ENCODE measurements at regions not wholly inside any gene's neighbourhood (a gene's known extent, or its start where the extent isn't known, plus 50 kb on each side); places are given as distances from the start of the nearest gene placed in this dataset.
"Not testable (repeated sequence)": the region's sequence is repeated elsewhere in the genome, so short reads cannot be mapped to it uniquely, and the experiment has no call there.

- no peak for DNase-seq
These were observed 169.8 kb downstream of the LRIG3 start for GRCh38 chr12:58750484-58750883.

GRCh38 chr12:58757422-58757821, 162.9 kb downstream of the LRIG3 start:
- no peak for DNase-seq

- DNase-seq: not testable (repeated sequence)
These were observed 160.6 kb downstream of the LRIG3 start for GRCh38 chr12:58759745-58760144.

GRCh38 chr12:58761308-58761707, 159.0 kb downstream of the LRIG3 start:
- DNase-seq: no peak

- DNase-seq: no peak
These were observed 156.0 kb downstream of the LRIG3 start for GRCh38 chr12:58764100-58764953.

- DNase-seq: no peak
These were observed 155.2 kb downstream of the LRIG3 start for GRCh38 chr12:58765076-58765475.

- DNase-seq: no peak
These were observed 154.4 kb downstream of the LRIG3 start for GRCh38 chr12:58765653-58766512.

GRCh38 chr12:58766513-58766870, 153.8 kb downstream of the LRIG3 start:
- no peak for DNase-seq

- DNase-seq: no peak
These were observed 152.8 kb downstream of the LRIG3 start for GRCh38 chr12:58767496-58767895.

- DNase-seq: no peak
These were observed 146.3 kb downstream of the LRIG3 start for GRCh38 chr12:58773986-58774385.

- no peak for DNase-seq
These were observed 145.6 kb downstream of the LRIG3 start for GRCh38 chr12:58774731-58775130.

- DNase-seq: no peak
These were observed 144.9 kb downstream of the LRIG3 start for GRCh38 chr12:58775396-58775795.

- DNase-seq: no peak
These were observed 144.2 kb downstream of the LRIG3 start for GRCh38 chr12:58776144-58776543.

- DNase-seq: no peak
These were observed 142.5 kb downstream of the LRIG3 start for GRCh38 chr12:58777815-58778214.

- DNase-seq: no peak
These were observed 138.7 kb downstream of the LRIG3 start for GRCh38 chr12:58781609-58782008.

GRCh38 chr12:58787021-58787760, 133.1 kb downstream of the LRIG3 start:
- no peak for DNase-seq

- no peak for DNase-seq
These were observed 125.4 kb downstream of the LRIG3 start for GRCh38 chr12:58794859-58795258.

- DNase-seq: no peak
These were observed 124.5 kb downstream of the LRIG3 start for GRCh38 chr12:58795825-58796224.

- no peak for DNase-seq
These were observed 118.3 kb downstream of the LRIG3 start for GRCh38 chr12:58801986-58802385.

GRCh38 chr12:58803908-58804307, 116.4 kb downstream of the LRIG3 start:
- DNase-seq: no peak

- DNase-seq: no peak
These were observed 115.6 kb downstream of the LRIG3 start for GRCh38 chr12:58804749-58805148.

- DNase-seq: no peak
These were observed 111.2 kb downstream of the LRIG3 start for GRCh38 chr12:58809064-58809607.

GRCh38 chr12:58811346-58811745, 109.0 kb downstream of the LRIG3 start:
- no peak for DNase-seq

All from suppressor macrophage treated with lipopolysaccharide for 1 hour (primary cell).